ENCODE measurements at regions not wholly inside any gene's neighbourhood (a gene's known extent, or its start where the extent isn't known, plus 50 kb on each side); places are given as distances from the start of the nearest gene placed in this dataset.

- Histone ChIP-seq H4K91ac (ENCODE audit: insufficient read depth, low read depth, low read length) (no peak overlapping the region), H2AFZ (replicated peaks; ENCODE audit: low read length, poor library complexity) (no peak overlapping the region), H3K9ac (ENCODE audit: low read depth, low read length) (no peak overlapping the region), H3K56ac (ENCODE audit: extremely low read depth, insufficient read depth, low read length) (no peak overlapping the region), H4K20me1 (ENCODE audit: insufficient read depth, low read length) (no peaks in the 10 kb centered on the region), H2BK15ac (ENCODE audit: low read depth, low read length) (no peak overlapping the region), H3K23ac (ENCODE audit: low read depth, low read length) (no peak overlapping the region), H2AK9ac (replicated peaks; ENCODE audit: low read depth, low read length, poor library complexity) (no peak overlapping the region), H3K27ac (ENCODE audit: insufficient read depth, low read length) (no peak overlapping the region), H2BK120ac (ENCODE audit: low read depth, low read length) (no peak overlapping the region), H3K4me3 (ENCODE audit: insufficient read depth, low read depth, low read length) (no peak overlapping the region), H3K4me2 (ENCODE audit: low read depth, low read length) (no peak overlapping the region), H3K36me3 (ENCODE audit: control insufficient read depth, insufficient read depth, low read length) (no peaks in the 10 kb centered on the region), H2BK20ac (ENCODE audit: low read depth, low read length) (no peak overlapping the region), H3K9me3 (ENCODE audit: control insufficient read depth, insufficient read depth, low read length) (peaks cover 10% of the 10 kb centered on the region), H3K18ac (ENCODE audit: low read depth, low read length) (no peak overlapping the region), H3K27me3 (ENCODE audit: control insufficient read depth, insufficient read depth, low read length) (no peaks in the 10 kb centered on the region), H3K79me1 (ENCODE audit: low read depth in 1 of 2, low read length in 2 of 2) (no peaks in the 10 kb centered on the region), H4K8ac (ENCODE audit: low read depth in 2 of 2, low read length in 2 of 2) (no peak overlapping the region), H4K5ac (ENCODE audit: low read depth, low read length) (no peak overlapping the region), H3K4ac (ENCODE audit: low read depth, low read length) (no peak overlapping the region), H2AK5ac (ENCODE audit: low read depth, low read length) (no peak overlapping the region), H3K4me1 (ENCODE audit: control insufficient read depth, insufficient read depth, low read length) (no peaks in the 10 kb centered on the region), H2BK5ac (ENCODE audit: low read depth, low read length, poor library complexity, severe bottlenecking) (no peak overlapping the region), H3K9me1 (ENCODE audit: insufficient read depth, low read length) (no peaks in the 10 kb centered on the region), H3K14ac (replicated peaks; ENCODE audit: low read depth, low read length) (no peak overlapping the region)
- no peak for DNase-seq
- ChIA-PET CTCF (interaction anchor here (0.6 to 0.7 kb wide), 2 partner anchors 10 to 123 kb away, joined by 3 read pairs; no protein-coding TSS in a partner anchor), POLR2A (ENCODE audit: unreplicated experiment) (no interaction called here)
- no CpG with 5 or more reads among the region's 1 CpG for WGBS, 2 experiments (ENCODE audit: extremely low coverage in 2 of 2, insufficient read length in 1 of 2)
- dilution Hi-C loops (cut with HindIII; ENCODE audit: low sequenced_read_pairs, unreplicated experiment), result no loop called here
- intact Hi-C loops (cut with micrococcal nuclease), result no loop called here
- no peak for ATAC-seq (ENCODE audit: low read depth)
- TF ChIP-seq SMC3 (IDR thresholded peaks at IDR 0.05; ENCODE audit: low read depth, low read length), result no peak
- no peak for TF ChIP-seq NFE2L2 (IDR thresholded peaks at IDR 0.05; ENCODE audit: low read depth, low read length)
- no peak for TF ChIP-seq CEBPB (IDR thresholded peaks at IDR 0.05; ENCODE audit: low read depth, low read length)
- no peak for TF ChIP-seq CTCF (conservative IDR thresholded peaks at IDR 0.05; ENCODE audit: low read depth, low read length)
- TF ChIP-seq RFX5 (IDR thresholded peaks at IDR 0.05; ENCODE audit: low read depth, low read length), result no peak
- no peak for TF ChIP-seq BHLHE40 (IDR thresholded peaks at IDR 0.05; ENCODE audit: low read depth, low read length)
- no peak for TF ChIP-seq MAFK (IDR thresholded peaks at IDR 0.05; ENCODE audit: low read depth, low read length)
- TF ChIP-seq USF2 (IDR thresholded peaks at IDR 0.05; ENCODE audit: low read depth, low read length), result no peak
- TF ChIP-seq RCOR1 (IDR thresholded peaks at IDR 0.05; ENCODE audit: insufficient replicate concordance, low read length), result no peak
- no peak for TF ChIP-seq FOS (IDR thresholded peaks at IDR 0.05; ENCODE audit: low read depth, low read length)
- TF ChIP-seq CHD1 (IDR thresholded peaks at IDR 0.05; ENCODE audit: low read depth, low read length), result no peak
- TF ChIP-seq RAD21 (IDR thresholded peaks at IDR 0.05; ENCODE audit: low read length), result no peak
- TF ChIP-seq POLR2A (IDR thresholded peaks at IDR 0.05; ENCODE audit: low read depth, low read length), result no peak
- TF ChIP-seq MXI1 (IDR thresholded peaks at IDR 0.05; ENCODE audit: borderline replicate concordance, low read depth, low read length), result no peak
- TF ChIP-seq MAZ (IDR thresholded peaks at IDR 0.05; ENCODE audit: borderline replicate concordance, low read depth, low read length), result no peak
- no peak for TF ChIP-seq ELK1 (IDR thresholded peaks at IDR 0.05; ENCODE audit: borderline replicate concordance, low read depth, low read length)
- BruUV-seq (replicated peaks), result no TSS peak
- in situ Hi-C loops (cut with MboI; ENCODE audit: low sequenced_read_pairs), result no loop called here
Observed at GRCh38 chr7:20916311-20916710, 129.6 kb upstream of the SP8 start.
